ENCODE measurements at regions not wholly inside any gene's neighbourhood (a gene's known extent, or its start where the extent isn't known, plus 50 kb on each side); places are given as distances from the start of the nearest gene placed in this dataset.
"Not testable (repeated sequence)": the region's sequence is repeated elsewhere in the genome, so short reads cannot be mapped to it uniquely, and the experiment has no call there.

DNA sequence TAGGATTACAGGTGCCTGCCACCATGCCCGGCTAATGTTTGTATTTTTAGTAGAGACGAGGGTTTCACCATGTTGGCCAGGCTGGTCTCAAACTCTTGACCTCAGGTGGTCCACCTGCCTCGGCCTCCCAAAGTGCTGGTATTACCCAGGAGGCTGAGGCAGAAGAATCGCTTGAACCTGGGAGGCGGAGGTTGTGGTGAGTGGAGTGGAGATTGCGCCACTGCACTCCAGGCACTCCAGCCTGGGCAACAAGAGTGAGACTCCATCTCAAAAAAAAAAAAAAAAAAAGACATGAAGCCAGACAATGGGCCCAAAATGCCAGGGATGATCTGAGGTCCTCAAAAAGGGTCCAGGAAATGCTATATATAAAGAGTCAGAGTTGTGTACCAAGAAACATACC lies 392.9 kb downstream of the SEC14L1 start:
- DNase-seq = not testable (repeated sequence)

DNA sequence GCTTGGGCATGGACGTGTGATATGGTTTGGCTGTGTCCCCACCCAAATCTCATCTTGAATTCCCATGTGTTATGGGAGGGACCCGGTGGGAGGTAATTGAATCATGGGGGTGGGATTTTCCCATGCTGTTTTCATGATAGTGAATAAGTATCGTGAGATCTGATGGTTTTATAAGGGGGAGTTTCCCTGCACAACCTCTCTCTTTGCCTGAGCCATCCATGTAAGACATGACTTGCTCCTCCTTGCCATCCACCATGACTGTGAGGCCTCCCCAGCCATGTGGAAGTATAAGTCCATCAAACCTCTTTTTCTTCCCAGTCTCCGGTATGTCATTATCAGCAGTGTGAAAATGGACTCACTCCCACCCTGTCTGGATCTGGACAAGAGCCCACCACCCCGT lies 393.4 kb downstream of the SEC14L1 start:
- DNase-seq = no peak

DNA sequence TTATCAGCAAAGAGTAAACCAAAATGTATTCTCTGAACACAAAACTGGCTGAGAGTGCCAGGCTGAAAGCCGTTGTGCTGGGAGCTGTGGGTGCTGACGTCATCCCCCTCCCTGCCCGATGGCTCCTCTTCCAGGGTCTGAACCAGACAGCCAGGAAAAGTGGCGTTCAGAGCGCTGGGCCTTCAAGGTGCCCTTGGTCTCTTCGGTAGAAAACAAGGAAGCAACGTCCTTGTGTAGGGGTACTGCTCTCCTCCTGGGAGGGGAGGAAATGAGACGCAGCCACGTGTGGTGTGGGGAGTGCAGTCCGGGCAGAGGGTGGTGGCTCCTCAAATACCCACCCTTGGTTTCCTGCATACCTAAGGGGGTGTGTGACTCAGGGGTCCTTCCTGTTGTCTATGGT lies 394.7 kb downstream of the SEC14L1 start:
- no peak for DNase-seq

DNA sequence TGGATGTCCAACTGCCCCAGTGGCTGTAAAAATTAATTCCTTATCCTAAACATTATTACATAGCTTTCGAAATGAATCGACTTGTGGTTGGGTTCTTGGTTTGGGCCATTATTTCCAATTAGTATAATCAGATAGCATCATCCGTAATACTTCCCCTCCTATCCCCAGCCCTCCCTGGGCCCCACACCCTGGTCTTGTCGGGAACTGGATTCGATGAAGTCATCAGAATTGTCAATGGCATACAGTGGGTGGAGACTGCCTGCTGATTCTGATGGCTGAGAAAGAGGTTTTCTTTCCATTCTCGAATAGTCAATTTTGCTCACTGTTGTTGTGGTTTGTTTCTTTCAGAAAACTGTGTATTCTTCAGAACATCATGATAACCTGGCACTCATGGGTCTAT lies 395.1 kb downstream of the SEC14L1 start:
- DNase-seq = no peak

DNA sequence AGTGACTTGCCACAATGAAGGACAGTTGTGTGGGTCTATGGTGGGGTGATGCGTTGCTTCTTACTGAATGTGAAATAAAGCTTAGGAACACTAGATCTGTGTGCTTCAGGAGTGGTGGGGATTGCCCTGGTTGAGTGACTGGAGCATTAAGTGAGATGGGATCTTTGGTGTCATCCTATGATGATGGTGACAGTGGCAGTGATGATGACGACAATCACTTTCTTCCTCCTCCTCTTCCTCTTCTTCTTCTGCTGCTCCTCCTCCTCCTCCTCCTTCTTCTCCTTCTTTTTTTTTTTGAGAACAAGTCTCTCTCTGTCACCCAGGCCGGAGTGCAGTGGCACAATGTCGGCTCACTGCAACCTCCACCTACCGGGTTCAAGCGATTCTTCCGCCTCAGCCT lies 396.8 kb downstream of the SEC14L1 start:
- DNase-seq = no peak

DNA sequence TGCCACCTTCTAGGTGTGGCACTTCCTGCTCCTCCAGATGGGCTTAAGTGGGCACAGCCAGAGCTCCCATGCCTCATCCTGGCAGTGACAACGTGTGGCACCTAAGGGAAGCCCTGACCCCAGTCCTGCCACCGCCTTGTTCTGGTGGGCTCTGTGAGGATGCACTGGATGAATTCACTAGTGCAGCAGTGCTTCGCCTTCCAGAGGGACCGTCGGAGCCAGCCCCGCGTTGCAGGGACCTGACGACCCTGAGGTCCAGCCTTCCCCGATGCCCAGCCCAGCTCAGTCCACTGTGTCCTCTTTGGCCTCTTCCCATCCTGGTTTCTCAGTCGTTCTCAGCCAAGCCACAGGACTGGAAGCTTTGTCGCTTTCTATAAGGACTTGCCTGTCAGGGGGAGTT lies 399.8 kb downstream of the SEC14L1 start:
- no peak for DNase-seq

DNA sequence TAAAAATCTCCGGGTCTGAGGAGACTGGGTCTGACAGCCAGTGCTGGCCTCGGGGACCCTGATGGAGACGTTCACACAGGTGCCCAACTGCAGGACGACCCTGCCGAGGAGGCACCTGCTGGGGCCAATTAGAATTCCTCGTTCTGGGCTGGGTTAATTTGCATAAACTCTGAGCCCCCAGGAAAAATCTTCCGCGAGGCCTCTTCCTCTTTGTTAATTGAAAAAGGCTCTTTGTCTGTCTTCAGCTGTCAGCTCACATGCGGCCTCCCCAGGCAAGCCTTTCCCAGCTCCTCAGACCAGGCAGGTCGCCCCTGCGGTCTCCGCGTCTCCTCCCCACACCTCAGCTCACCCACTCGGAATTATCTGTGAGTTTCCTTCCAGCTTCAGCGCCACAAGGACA lies 400.2 kb downstream of the SEC14L1 start:
- no peak for DNase-seq

DNA sequence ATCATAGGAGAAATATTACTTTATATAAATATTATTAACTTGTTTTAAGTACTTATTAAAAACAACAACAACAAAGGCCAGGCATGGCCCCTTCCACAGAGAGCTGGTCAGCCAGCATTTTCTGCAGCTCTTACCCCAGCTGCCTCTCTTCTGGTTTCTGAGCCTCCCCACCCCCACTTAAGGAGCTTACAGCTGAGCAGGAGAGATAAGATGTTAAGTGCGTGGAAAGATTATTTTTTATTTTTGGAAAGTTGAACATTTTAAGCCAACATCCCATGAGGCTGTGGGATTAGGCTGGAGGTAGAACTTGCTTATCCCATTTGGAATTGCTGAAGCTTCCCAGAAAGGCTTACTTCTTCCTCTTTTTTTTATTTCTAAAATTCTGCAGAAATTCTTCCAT lies 401.2 kb downstream of the SEC14L1 start:
- no peak for DNase-seq

DNA sequence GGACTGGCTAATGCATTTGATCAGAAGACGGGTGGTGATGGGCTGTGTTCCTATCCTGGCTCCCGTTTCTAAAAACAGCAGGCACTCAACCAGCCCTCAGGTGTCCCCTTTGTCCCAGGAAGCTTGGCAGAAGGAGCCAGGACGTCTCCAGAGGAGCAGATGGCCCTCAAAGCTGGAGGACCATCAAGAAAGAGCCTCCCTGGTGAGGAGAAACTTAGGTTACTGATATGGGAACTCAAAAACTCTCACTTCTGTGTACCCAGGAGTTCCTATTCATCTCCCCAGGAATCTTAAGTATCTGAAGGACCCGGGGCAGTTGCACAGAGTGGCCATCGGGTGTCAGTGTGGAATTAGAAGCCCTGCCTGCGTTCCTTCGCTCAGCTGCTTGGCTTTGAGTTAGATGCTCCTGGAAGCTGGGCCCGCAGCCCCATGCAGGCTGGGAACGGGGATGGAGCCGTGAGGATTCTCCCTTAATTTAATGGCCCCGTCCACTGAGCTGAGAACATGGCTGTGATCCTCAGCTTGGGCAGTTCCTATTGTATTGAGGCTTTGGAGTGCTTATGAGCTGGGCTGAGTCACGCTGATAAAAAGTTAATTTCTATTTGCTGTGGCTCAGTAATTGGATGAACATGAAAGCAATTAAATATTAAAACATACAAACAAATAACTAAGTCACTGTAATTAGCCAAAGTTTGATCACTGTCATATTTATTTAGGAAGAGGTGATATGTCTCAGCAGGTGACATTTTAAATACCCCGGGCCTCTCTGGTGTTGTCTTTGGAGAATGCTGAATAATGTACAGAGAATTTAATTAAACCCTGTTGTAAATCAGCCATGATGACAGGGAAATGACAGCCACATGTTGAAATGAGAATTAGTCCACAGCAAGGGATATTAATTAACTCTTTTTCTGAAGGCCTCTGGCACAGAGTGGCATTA lies 402.1 kb downstream of the SEC14L1 start:
- DNase-seq = peak; percentile 52

DNA sequence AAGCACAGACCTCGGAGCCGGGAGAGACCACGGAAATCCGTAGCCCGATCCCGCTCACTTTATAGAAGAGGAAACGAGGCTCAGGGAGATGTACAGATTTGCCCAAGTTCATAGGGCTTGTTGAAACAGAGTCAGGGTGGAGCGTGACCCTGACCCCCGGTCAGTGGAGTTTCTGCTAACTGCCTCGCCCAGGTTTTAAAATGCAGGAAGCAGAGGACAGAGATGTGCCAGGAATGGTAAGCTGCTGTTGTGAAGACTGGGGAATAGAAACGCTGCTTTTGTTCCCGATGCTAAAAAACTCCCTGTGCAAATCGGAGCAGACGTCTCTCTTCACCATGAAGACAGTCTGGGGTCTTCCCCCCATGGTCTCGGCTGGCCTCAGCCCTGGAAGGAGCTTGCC lies 403.0 kb downstream of the SEC14L1 start:
- no peak for DNase-seq

DNA sequence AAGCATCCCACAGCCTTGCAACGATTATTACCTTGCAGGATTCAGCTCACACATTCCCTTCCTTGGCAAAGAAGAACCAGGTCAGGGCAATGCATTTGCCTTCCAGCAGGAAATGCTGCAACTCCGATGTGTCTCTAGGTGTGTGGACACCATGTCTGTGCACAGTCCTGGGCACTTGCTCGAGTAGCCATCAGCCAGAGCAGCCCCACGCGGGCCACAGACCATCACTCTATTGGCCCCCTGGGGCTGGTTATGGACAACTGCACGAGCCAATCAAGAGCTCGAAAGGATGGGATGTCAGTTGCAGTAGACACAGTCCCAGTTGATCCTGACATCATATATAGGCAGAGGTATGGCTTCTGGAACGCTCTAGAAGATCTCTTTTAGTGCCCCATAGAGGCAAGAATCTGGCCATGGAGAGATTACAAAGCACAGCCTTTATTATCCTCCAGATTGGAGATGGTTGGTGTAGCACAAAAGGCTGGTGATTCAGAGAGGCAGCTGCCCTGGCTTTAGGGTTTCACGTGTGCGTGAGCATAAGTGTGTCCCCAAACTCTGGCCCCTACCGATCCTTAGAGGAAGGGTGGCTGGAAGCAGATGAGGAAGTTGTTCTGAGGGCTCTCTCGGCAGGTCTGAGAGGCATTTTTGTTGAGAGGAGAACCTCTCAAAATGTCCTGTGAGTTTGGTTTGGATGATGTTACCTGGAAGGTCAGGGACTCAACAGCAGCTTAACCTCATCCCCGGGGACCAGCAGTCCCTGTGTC lies 403.8 kb downstream of the SEC14L1 start:
- no peak for DNase-seq

DNA sequence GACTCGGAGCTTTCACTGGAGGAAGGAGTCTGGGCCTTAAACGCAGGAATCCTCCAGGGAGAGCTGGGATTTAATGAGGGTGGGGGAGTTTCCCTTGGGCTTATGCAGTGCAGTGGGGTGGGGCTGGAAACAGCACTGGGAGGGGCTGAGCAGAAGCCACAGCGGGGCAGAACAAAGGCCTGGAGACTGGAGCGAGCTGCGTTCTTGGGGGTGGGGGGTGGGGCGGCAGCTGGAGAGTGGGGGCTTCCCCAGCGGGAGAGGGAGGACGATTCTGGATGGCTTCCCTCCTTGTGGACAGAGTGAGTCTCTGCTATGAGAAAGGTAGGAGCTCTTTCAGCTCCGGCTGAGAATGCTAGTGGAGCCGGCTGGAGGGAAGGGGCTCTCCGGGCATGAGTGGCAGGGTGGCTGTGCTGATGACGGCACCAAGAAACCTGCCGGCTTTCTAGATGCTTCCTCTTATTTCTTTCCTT lies 406.0 kb downstream of the SEC14L1 start:
- no peak for DNase-seq

DNA sequence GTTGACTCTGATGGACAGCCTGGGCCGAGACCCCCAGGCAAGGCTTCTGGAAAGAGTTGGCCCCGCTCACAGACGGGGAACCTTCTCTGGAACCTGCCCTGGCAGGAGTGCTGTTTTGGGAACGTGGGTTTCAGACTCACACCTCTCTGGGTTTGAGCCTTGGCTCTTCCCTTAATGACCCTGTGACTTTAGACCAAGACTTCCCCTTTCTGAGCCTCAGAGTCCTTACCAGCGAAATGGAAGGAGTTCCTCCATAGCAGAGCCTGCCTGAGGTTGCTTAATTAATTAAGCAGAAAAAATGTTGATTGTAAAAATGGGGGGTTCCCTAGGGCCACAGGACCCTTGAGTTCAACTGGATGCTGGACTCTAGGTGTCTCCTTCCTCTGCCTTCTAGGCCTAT lies 408.2 kb downstream of the SEC14L1 start:
- DNase-seq = no peak

DNA sequence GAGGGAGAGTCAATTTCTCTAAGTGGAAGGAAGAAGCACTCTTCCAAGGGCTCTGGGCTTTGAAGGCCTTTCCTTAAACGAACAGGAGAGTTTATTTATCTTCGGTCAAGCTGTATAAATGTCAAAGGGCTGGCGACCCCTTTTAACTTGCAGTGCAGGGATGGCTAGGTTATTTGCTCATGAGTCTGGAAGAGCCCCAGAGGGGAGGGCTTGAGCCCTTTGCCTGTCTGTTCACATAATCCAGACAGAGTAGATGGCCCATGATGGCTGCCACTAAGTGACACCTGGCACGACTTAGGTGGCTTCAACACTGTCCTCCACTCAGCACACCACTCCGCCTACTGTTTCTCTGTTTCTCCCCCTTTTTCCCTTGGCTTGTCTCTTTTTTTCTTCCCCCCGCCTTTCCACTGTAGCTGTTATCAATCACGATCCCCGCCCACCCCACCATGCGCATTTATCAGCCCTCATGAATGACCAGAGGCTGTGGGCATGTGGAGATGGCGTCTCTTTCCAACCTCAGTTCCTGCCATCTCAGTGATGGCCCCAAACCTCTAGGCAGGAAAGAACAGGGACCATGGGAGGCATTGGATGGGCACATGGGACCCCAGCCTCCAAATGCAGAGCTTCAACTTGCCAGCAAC lies 408.7 kb upstream of the TNRC6C start:
- no peak for DNase-seq

DNA sequence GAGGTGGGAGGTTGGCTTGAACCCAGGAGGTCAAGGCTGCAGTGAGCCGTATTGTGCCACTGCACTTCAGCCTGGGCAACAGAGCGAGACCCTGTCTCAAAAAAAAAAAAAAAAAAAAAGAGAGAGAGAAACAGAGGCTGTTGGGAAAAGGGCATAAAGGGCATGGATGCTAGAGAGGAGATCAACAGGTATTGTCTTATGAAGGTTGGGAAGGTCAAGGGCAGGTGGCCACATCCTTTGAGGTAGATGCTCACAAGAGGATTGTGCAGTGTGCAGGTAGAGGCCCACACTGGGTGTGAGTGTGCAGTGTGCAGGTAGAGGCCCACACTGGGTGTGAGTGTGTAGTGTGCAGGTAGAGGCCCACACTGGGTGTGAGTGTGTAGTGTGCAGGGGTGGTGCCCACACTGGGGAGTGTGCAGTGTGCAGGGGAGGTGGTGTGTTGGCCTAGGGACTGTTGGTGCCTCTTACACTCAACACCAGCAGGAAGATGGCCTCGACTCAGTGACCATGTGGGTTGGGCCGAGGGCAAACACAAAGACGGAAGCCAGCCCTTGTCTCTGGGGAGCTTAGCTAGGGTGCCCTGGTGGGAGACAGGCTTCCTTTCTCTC lies 404.9 kb upstream of the TNRC6C start:
- DNase-seq = no peak

DNA sequence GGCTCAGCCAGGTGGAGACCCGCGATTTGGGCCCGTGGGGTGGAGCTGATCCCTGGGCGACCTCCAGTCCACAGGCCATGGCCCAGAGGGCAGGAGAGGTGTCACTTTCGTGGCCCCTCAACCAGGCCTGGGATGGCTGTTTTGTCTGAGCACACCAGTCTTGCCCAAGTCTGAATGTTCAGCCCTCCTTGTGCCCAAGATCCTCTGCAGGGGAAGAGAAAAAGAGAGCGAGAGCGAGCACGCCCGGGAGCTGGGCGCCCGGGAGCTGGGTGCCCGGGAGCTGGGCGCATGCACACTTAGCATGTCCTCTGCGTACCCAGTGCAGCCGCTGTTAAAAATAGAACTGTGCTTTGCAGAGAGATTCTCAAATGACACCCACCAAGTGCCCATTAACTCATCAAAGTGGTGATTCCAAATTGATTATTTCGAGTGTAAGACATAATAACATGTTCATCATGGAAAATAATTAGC lies 403.3 kb upstream of the TNRC6C start:
- DNase-seq = no peak

DNA sequence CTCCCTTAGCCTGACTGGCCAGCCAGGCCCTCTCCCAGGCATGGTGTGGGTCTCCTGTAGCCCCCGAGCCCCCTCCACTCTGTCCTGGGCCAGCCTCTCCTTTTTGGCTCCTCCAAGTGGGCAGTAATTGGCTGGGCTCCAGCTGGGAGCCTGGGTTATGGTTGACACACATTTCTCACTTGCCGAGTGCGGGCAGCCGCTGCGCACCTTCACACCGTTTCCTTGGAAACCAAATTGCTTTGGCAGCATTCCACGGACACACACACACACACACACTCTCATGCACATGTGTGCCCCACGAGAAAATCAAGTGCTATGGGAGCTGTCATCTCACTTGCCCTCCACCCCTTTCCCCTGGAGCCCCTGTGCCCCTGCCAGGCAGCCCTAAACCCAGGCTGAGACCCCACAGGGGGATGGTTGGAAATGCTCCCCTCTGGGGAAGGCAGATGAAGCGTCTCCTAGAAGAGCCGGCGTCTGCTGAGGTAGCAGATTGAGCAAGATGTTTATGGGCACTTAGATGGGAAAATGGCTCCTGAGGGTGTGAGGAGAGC lies 402.7 kb upstream of the TNRC6C start:
- no peak for DNase-seq

DNA sequence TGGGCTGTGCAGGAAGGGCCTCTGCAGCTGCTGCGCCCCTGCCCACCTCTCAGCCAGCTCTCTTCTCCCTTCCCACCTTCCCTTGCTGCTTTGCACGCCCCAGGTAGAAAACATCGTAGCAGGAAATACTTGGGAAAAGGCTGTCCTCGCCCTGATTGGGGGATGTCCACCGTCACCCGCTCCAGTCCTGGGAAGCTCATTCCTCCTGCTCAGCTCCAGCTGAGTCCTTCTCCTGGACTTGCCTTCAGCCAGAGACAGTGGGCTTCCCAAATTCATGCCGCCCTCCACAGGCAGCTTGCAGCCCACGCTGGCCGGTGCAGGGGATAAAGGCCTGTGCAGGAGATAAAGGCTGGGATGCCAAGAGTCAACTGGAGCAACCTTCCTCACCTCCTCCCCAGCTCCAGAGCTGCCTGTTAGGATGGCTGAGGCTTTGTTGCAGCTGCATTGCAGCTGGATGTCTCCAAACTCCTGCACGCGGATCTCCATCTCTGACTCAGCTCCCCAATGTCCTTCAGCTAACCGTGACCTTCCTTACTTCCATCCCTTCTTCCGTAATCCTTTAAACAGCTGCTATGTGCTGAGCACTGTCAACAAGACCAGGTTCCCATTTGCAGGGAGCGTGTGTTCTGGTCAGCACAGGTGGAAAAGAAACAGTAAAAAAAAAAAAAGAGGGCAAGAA lies 402.0 kb upstream of the TNRC6C start:
- no peak for DNase-seq

DNA sequence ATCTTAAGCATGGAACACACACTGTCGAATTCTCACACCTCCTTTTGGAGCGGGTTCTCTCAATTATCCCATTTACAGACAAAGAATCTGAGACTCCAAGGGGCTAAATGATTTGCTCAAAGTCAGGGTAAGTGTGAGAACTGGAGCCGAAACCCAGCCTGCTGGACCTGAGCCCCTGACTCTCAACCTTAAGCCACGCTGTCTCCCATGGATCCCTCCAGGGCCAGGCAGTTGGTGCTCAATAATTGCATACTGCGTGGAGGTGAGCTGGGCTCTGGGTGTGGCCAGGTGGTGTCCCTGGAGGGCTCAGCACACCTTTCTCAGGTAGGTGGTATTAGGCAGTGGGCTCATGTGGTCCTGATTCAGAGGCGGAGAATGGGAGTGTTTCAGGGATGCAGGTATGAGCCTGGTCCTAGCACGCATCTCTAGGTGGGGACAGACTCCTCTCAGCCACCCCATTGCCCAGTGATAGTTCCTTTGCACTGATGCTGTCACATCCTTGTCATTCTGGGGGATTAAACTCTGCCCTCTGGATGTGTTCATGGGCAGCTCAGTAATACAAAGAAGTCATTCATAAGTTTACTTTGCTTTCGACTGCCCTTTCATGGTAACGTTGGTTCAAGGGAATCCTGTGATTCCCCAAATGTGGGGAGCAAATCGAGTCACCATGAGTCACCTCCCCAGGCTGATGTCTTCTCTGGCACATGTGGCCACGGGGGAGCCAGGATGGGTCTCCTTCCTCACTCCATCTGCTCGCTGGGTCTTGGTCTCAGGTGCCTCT lies 399.5 kb upstream of the TNRC6C start:
- DNase-seq = no peak

DNA sequence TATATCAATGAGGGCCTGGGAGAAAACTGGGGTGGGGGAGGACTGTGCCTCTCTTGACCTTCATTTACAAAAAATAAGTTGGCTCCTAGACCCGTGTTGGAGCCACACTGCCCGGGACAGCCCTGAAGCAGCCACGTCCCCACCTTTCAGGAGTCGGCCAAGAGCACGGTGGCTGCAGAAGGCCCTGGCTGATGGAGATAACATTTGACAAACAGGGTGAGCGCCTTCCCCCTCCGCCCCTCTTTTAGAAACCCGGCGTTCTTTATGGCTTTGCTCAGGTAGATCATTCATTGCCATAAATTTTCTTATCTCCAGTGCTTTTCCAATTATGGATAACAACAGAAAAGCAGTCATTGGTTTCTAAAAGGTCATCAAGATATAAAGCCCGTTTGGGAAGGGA lies 398.1 kb upstream of the TNRC6C start:
- DNase-seq = no peak

DNA sequence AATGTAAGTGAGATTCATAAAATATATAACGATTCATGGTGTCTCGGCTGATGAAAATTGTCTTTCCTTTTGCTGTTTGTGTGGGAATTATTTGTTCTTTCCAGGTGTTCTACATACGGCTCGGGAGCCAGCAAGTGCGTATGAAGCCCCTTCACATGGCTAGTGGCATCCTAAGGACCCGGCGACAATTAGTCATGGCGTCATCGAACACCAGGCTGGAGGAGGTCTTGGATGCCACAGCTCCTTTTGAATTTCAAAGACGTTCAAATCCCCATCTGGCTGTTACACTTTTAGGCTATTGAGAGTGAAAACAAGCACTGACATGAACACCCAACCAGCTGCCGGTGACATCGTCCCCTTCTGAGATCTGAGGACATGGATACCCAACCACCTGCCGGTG lies 397.7 kb upstream of the TNRC6C start:
- DNase-seq = no peak
